A673 (cell line): ENCODE measurements at regions not wholly inside any gene's neighbourhood (a gene's known extent, or its start where the extent isn't known, plus 50 kb on each side); places are given as distances from the start of the nearest gene placed in this dataset.

Experiments
- BruUV-seq: library from RNA; stranded (reverse); fragments of 400-500 nt; replicated peaks from 2 replicates; lab custom pipeline; 2021; lab: Mats Ljungman, UMichigan
- CTCF ChIA-PET: fragments of 300-600 bp; sonication (Branson Sonifier 250); formaldehyde crosslinking; loops from one replicate; lab custom pipeline; 2022; ENCODE audit warnings: antibody characterized with exemption; lab: Charles Lee
- POLR2A ChIA-PET: fragments of 300-600 bp; sonication (Branson Sonifier 250); formaldehyde crosslinking; loops from one replicate; lab custom pipeline; 2022; ENCODE audit warnings: antibody characterized with exemption; ENCODE audit not compliant: low non-redundant PET; lab: Charles Lee
- DNase-seq: peaks from one replicate; pipeline ENCODE4 v3.0.0-alpha.2; 2015; ENCODE audit warnings: low spot score
- H3K27ac ChIP-seq: fragments of 200-600 bp; sonication (generic); 2 replicates; pipeline ENCODE4 v1.5.1; 2016; ENCODE audit warnings: mixed run types, low read depth, mild to moderate bottlenecking, mixed read lengths, antibody characterized with exemption, low read length; ENCODE audit not compliant: poor library complexity, severe bottlenecking
- H3K27me3 ChIP-seq: fragments of 200-600 bp; sonication (generic); replicated peaks from 2 replicates; pipeline ENCODE4 v1.6.1; 2017; ENCODE audit warnings: mixed run types, low read depth, mild to moderate bottlenecking, mixed read lengths, antibody characterized with exemption, low read length; ENCODE audit not compliant: insufficient read depth, poor library complexity
- H3K36me3 ChIP-seq: fragments of 200-600 bp; sonication (generic); 2 replicates; pipeline ENCODE4 v1.6.1; 2016; ENCODE audit warnings: mixed run types, mild to moderate bottlenecking, mixed read lengths, antibody characterized with exemption, low read length; ENCODE audit not compliant: insufficient read depth, poor library complexity, severe bottlenecking
- H3K4me1 ChIP-seq: fragments of 200-600 bp; sonication (generic); 2 replicates; pipeline ENCODE4 v1.6.1; 2017; ENCODE audit warnings: mixed run types, mild to moderate bottlenecking, mixed read lengths, antibody characterized with exemption, low read length; ENCODE audit not compliant: insufficient read depth, poor library complexity, severe bottlenecking
- H3K4me3 ChIP-seq: fragments of 200-600 bp; sonication (generic); 2 replicates; pipeline ENCODE4 v1.5.1; 2016; ENCODE audit warnings: low read depth, mixed run types, mild to moderate bottlenecking, mixed read lengths, low read length; ENCODE audit not compliant: poor library complexity, severe bottlenecking
- H3K9me3 ChIP-seq: fragments of 200-600 bp; sonication (generic); 2 replicates; pipeline ENCODE4 v1.6.1; 2016; ENCODE audit warnings: mixed run types, low read depth, mild to moderate bottlenecking, mixed read lengths, antibody characterized with exemption, low read length; ENCODE audit not compliant: poor library complexity, severe bottlenecking
- EZH2 ChIP-seq: fragments of 200-600 bp; sonication (generic); IDR thresholded peaks from 2 replicates; pipeline ENCODE4 v1.6.1; 2017; ENCODE audit warnings: borderline replicate concordance, low read depth, mild to moderate bottlenecking, mixed read lengths, antibody characterized with exemption, low read length; ENCODE audit not compliant: poor library complexity, severe bottlenecking
- intact Hi-C: fragments of 100-400 bp; cut with micrococcal nuclease; formaldehyde crosslinking; loops from one replicate; pipeline ENCODE4 v1.10.0; 2022; ENCODE audit not compliant: unreplicated experiment
- TF ChIP-seq, protein P1 (sequence below): fragments of 300-800, 200-600 bp; sonication (generic); conservative IDR thresholded peaks from 2 replicates; pipeline ENCODE4 v1.5.1; 2017; ENCODE audit warnings: low read depth, mild to moderate bottlenecking, antibody characterized with exemption, low read length, moderate library complexity, mixed read lengths

- Histone ChIP-seq H3K4me3 (no peak overlapping the region), H3K27me3 (no peaks in the 10 kb centered on the region), H3K27ac (no peak overlapping the region), H3K4me1 (no peaks in the 10 kb centered on the region), H3K9me3 (no peaks in the 10 kb centered on the region), H3K36me3 (no peaks in the 10 kb centered on the region)
- TF ChIP-seq, protein P1, sequence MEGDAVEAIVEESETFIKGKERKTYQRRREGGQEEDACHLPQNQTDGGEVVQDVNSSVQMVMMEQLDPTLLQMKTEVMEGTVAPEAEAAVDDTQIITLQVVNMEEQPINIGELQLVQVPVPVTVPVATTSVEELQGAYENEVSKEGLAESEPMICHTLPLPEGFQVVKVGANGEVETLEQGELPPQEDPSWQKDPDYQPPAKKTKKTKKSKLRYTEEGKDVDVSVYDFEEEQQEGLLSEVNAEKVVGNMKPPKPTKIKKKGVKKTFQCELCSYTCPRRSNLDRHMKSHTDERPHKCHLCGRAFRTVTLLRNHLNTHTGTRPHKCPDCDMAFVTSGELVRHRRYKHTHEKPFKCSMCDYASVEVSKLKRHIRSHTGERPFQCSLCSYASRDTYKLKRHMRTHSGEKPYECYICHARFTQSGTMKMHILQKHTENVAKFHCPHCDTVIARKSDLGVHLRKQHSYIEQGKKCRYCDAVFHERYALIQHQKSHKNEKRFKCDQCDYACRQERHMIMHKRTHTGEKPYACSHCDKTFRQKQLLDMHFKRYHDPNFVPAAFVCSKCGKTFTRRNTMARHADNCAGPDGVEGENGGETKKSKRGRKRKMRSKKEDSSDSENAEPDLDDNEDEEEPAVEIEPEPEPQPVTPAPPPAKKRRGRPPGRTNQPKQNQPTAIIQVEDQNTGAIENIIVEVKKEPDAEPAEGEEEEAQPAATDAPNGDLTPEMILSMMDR: no peak
- TF ChIP-seq EZH2: no peak
- intact Hi-C loops: no loop called here
- POLR2A ChIA-PET: no interaction called here
- no TSS peak for BruUV-seq
- CTCF ChIA-PET: no interaction called here
- DNase-seq: no peak
Observed at GRCh38 chr20:60570481-60571277, 612.5 kb downstream of the CDH26 start.

GRCh38 chr20:60573003-60573680 lies 614.9 kb downstream of the CDH26 start:
- no peaks in the 10 kb centered on the region for H3K4me1 ChIP-seq
- BruUV-seq: no TSS peak
- H3K36me3 ChIP-seq: no peaks in the 10 kb centered on the region
- intact Hi-C loops: no loop called here
- TF ChIP-seq, protein P1: no peak
- no peak for DNase-seq
- H3K4me3 ChIP-seq: no peak overlapping the region
- ChIA-PET POLR2A (no interaction called here), CTCF (no interaction called here)
- H3K9me3 ChIP-seq: no peaks in the 10 kb centered on the region
- no peaks in the 10 kb centered on the region for H3K27me3 ChIP-seq
- no peak overlapping the region for H3K27ac ChIP-seq

GRCh38 chr20:60576236-60576635 lies 618.0 kb downstream of the CDH26 start:
- CTCF ChIA-PET: no interaction called here
- no peak overlapping the region for H3K4me3 ChIP-seq
- TF ChIP-seq, protein P1: no peak
- no peak for TF ChIP-seq EZH2
- no TSS peak for BruUV-seq
- no peaks in the 10 kb centered on the region for H3K4me1 ChIP-seq
- no peak overlapping the region for H3K27ac ChIP-seq
- no peak for DNase-seq
- POLR2A ChIA-PET: no interaction called here
- no peaks in the 10 kb centered on the region for H3K9me3 ChIP-seq
- H3K36me3 ChIP-seq: no peaks in the 10 kb centered on the region
- intact Hi-C loops: no loop called here
- no peaks in the 10 kb centered on the region for H3K27me3 ChIP-seq
